Vagina (tissue), 2 donors: ENCODE measurements at regions not wholly inside any gene's neighbourhood (a gene's known extent, or its start where the extent isn't known, plus 50 kb on each side); places are given as distances from the start of the nearest gene placed in this dataset.

Experiments used
- CTCF ChIP-seq, 3 experiments: fragments of 450-650 bp in 2 of 3; fragments of 200-600 bp in 1 of 3; sonication (generic) in 1 of 3; IDR thresholded peaks; one replicate each; pipeline ENCODE4 v1.5.1; 2017 to 2019; ENCODE audit warnings: antibody characterized with exemption in 3 of 3, mild to moderate bottlenecking in 2 of 3, moderate library complexity in 2 of 3
- POLR2A ChIP-seq, 2 donors: fragments of 450-650 bp; IDR thresholded peaks; one replicate each; pipeline ENCODE4 v1.6.1; 2017; ENCODE audit warnings: antibody characterized with exemption in 2 of 2, mild to moderate bottlenecking in 2 of 2, moderate library complexity in 2 of 2
- POLR2AphosphoS5 ChIP-seq, 2 donors: sonication (generic); formaldehyde crosslinking; IDR thresholded peaks; one replicate each; pipeline ENCODE4 v1.9.0; 2017; ENCODE audit warnings: antibody characterized with exemption in 2 of 2, mild to moderate bottlenecking in 2 of 2, low read depth in 1 of 2; ENCODE audit not compliant: insufficient read depth in 1 of 2

GRCh38 chr6:113597231-113597583 lies 259.9 kb upstream of the MARCKS start:
- no peak for TF ChIP-seq CTCF (IDR thresholded peaks at IDR 0.05)
- no peak for TF ChIP-seq POLR2AphosphoS5 (IDR thresholded peaks at IDR 0.05; ENCODE audit: insufficient read depth in 1 of 2, low read depth in 1 of 2)
- TF ChIP-seq POLR2A (IDR thresholded peaks at IDR 0.05) = no peak
